ENCODE measurements at regions not wholly inside any gene's neighbourhood (a gene's known extent, or its start where the extent isn't known, plus 50 kb on each side); places are given as distances from the start of the nearest gene placed in this dataset.
"Not testable (repeated sequence)": the region's sequence is repeated elsewhere in the genome, so short reads cannot be mapped to it uniquely, and the experiment has no call there.

- Histone ChIP-seq H3K4me3 (no peak overlapping the region), H3K4me1 (no peaks in the 10 kb centered on the region), H3K27ac (no peak overlapping the region), H3K27me3 (no peaks in the 10 kb centered on the region), H3K9me3 (peaks cover 0 to 3% (median 0%) of the 10 kb centered on the region in 3 donors), H3K36me3 (no peaks in the 10 kb centered on the region)
- no peak for TF ChIP-seq POLR2A (IDR thresholded peaks at IDR 0.05)
- TF ChIP-seq CTCF (IDR thresholded peaks at IDR 0.05): peak in 3 of 6 experiments; percentile 33 to 40 (median 40)
- 70 to 83% methylated on average over 6 to 11 of the region's 11 CpGs for WGBS, 2 donors
- no peak for DNase-seq
- intact Hi-C loops (cut with DNase I): no loop called here
These were observed 604.7 kb downstream of the PTPRC start for GRCh38 chr1:199243423-199244061.

DNA sequence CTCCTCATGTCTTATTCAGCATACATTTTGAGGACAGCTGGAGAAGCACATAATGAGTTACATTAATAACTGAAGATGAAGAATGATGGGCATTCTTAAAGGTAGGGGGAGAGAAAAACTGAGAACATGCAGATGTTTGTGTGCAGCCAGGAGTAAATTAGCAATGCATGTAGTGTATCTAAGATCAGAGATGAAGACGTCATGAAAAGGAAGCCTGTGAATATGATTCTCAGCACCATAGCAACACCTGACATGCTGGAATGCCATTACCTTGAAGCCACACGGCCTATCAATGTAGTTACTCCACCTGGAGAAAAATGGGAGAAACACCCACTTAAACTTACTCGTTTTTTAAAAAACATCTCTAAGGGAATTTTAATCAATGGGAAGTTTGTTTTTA, 607.1 kb downstream of the PTPRC start:
- TF ChIP-seq POLR2A (IDR thresholded peaks at IDR 0.05) (no peak), CTCF (IDR thresholded peaks at IDR 0.05) (no peak)
- Histone ChIP-seq H3K36me3 (no peaks in the 10 kb centered on the region), H3K27me3 (no peaks in the 10 kb centered on the region), H3K9me3 (peaks cover 0 to 3% (median 0%) of the 10 kb centered on the region in 3 donors), H3K27ac (no peak overlapping the region), H3K4me3 (no peak overlapping the region), H3K4me1 (no peaks in the 10 kb centered on the region)
- DNase-seq: no peak
- intact Hi-C loops (cut with DNase I): no loop called here
- 41 to 63% methylated on average over 3 of the region's 3 CpGs for WGBS, 2 donors

DNA sequence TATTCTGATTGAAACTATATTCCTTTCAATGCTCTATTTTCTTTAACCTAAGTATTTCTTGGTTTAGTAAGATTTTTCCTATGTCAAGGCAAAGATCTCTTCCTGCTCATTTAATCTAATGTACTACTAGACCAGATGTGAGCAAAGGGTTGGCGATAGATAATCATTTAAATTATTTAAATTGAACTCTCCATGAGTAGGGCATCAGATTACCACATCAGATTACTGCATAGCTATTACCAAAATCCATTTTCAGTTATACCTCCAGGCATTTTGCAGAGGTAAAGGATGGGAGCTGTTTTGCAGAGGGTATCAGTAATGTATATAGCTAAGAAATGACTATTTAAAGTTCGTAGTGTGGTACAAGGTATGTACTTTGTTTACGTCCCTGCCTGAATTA, 607.9 kb downstream of the PTPRC start:
- H3K4me3 ChIP-seq: no peak overlapping the region
- H3K27ac ChIP-seq: no peak overlapping the region
- TF ChIP-seq POLR2A (IDR thresholded peaks at IDR 0.05): no peak
- TF ChIP-seq CTCF (IDR thresholded peaks at IDR 0.05): no peak
- no peaks in the 10 kb centered on the region for H3K4me1 ChIP-seq
- no peak for DNase-seq
- no peaks in the 10 kb centered on the region for H3K27me3 ChIP-seq
- H3K9me3 ChIP-seq: peaks cover 0 to 3% (median 0%) of the 10 kb centered on the region in 3 donors
- intact Hi-C loops (cut with DNase I): no loop called here
- 87 to 89% methylated on average over 3 of the region's 3 CpGs for WGBS, 2 donors
- no peaks in the 10 kb centered on the region for H3K36me3 ChIP-seq

DNA sequence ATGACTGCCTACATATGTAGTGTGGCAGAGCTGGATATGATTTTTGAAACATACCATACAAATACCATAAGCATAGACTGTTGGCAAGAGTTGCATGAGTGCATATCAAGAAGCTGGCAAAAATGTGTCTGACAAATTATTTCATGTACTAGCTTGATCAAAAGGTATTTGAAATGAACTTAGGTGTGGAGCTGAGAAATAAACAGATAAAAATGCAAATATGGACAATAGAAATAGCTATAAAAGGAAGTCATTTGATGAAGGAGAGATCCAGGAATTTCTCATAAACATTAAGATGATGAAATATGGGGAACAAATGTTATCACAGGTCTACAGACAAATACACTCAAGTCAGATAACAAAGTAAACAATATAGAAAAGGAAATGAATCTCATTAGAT, 609.1 kb downstream of the PTPRC start:
- no peak for TF ChIP-seq CTCF (IDR thresholded peaks at IDR 0.05)
- TF ChIP-seq POLR2A (IDR thresholded peaks at IDR 0.05): no peak
- Histone ChIP-seq H3K4me3 (no peak overlapping the region), H3K9me3 (no peaks in the 10 kb centered on the region), H3K36me3 (no peaks in the 10 kb centered on the region), H3K27me3 (no peaks in the 10 kb centered on the region), H3K4me1 (no peaks in the 10 kb centered on the region), H3K27ac (no peak overlapping the region)
- DNase-seq: no peak
- intact Hi-C loops (cut with DNase I): no loop called here

DNA sequence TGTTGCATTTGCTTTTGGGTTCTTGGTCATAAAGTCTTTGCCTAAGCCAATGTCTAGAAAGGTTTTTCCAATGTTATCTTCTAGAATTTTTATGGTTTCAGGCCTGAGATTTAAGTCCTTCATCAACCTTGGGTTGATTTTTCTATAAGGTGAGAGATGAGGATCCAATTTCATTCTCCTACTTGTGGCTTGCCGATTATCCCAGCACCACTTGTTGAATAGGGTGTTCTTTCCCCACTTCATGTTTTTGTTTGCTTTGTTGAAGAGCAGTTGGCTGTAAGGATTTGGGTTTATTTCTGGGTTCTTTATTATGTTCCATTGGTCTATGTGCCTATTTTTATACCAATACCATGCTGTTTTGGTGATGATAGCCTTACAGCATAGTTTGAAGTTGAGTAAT, 615.2 kb downstream of the PTPRC start:
- H3K4me3 ChIP-seq; H3K36me3 ChIP-seq; H3K27me3 ChIP-seq; H3K9me3 ChIP-seq; intact Hi-C loops (cut with DNase I); DNase-seq; H3K27ac ChIP-seq; H3K4me1 ChIP-seq: not testable (repeated sequence)
- WGBS, 2 donors: 75 to 93% methylated on average over 1 of the region's 1 CpG

DNA sequence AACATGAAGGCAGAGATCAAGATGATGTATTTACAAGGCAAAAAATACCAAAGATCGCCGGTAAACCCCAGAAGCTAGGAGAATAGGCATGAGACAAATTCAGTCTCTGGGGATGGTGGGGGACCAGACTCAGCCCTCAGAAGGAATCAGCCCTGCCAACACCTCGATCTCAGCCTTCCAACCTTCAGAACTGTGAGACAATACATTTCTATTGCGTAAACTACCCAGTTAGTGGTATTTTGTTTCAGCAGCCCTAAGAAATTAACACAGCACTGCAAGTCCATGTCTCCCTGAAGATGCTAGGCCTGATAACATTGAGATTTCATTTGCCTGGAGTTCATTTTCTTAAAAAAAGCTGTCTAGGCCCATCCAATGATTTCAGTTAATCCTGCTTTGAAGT, 622.5 kb downstream of the PTPRC start:
- DNase-seq: no peak
- H3K27ac ChIP-seq: no peak overlapping the region
- H3K27me3 ChIP-seq: no peaks in the 10 kb centered on the region
- H3K4me3 ChIP-seq: no peak overlapping the region
- no peaks in the 10 kb centered on the region for H3K36me3 ChIP-seq
- 81 to 88% methylated on average over 4 of the region's 4 CpGs for WGBS, 2 donors
- no peaks in the 10 kb centered on the region for H3K9me3 ChIP-seq
- H3K4me1 ChIP-seq: no peaks in the 10 kb centered on the region
- intact Hi-C loops (cut with DNase I): no loop called here
- TF ChIP-seq POLR2A (IDR thresholded peaks at IDR 0.05): no peak
- TF ChIP-seq CTCF (IDR thresholded peaks at IDR 0.05): no peak
